GM19452 (cell line): ENCODE measurements at regions not wholly inside any gene's neighbourhood (a gene's known extent, or its start where the extent isn't known, plus 50 kb on each side); places are given as distances from the start of the nearest gene placed in this dataset.
"Not testable (repeated sequence)": the region's sequence is repeated elsewhere in the genome, so short reads cannot be mapped to it uniquely, and the experiment has no call there.

Experiments used
- ATAC-seq: cut with Tn5 transposase; IDR thresholded peaks from one replicate; pipeline ENCODE4 v1.9.1; 2021; ENCODE audit not compliant: unreplicated experiment

DNA sequence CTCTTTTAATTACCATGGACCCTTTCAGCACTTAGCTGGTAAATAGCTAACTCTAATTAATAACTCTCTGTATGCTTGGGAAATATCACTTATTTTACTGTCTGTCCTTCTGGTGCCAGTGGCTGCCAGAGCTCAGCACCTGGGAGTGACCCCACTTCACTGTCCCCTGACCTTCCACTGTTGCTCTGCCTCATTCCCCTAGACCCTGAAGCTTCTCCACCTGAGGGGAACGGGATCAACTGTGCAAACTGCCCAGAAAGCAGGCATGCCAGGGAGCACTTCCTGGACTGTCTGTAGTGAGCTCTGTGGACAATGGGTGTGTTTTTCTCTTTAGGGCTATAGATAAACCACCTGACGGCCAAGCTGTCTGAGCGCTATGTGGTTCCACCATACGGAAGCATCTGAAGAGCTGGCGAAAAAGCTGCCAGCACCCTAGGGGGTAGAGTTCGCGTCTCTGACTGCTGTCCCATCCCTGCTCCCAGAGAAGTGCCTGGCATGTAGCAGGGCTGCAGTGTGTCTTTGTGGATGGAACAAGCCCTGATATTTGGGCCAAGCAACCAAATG is 106.3 kb upstream of the FOXA2 start:
- ATAC-seq, result no peak

DNA sequence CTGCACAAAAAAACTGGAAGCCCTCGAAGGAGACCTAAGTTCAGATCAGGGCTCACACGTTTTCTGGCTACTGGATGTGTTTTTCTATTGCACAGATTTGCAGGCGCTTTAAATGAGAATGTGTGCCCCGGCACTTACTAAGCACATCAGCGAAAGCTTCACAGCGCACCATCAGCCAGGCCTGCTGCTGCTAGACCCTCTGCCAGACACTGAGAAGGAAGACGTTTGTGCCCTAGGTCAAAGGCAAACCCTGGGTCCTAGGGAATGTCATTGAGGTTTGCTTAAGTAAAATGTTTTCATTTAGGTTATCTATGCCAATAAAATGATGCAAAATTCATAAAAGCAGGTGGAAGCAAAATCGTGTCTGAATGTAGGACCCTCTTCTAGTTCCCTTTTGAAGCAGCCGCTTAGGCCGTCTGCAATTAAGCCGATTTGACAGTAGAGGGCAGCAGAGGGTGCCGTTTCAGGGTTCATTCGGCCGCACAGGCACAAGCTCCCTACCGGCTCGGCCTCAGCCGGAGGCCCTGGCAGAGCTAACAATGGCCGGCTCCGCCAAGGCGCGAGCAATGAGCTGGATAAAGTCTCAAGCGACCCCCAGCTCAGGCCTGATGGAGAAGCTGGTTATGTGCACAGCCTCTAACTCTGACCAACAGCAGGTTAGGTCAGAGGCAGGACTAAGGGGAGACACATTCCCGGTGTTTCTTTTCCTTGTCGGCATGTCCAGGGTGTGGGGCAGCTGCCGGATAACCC is 107.2 kb upstream of the FOXA2 start:
- ATAC-seq, result no peak

- ATAC-seq, result no peak
Observed at GRCh38 chr20:22692119-22692475, 107.7 kb upstream of the FOXA2 start.

DNA sequence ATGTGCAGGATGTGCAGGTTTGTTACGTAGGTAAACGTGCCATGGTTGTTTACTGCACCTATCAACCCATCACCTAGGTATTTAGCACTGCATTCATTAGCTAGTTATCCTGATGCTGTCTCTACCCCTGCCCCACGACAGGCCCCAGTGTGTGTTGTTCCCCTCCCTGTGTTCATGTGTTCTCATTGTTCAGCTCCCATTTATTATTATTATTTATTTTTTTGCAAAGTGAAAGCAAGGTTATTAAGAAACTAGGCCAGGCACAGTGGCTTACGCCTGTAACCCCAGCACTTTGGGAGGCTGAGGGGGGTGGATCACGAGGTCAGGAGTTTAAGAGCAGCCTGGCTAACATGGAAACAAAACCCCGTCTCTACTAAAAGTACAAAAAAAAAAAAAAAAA is 108.2 kb upstream of the FOXA2 start:
- not testable (repeated sequence) for ATAC-seq

- no peak for ATAC-seq
Observed at GRCh38 chr20:22696759-22697158, 112.4 kb upstream of the FOXA2 start.

- ATAC-seq, result no peak
Observed at GRCh38 chr20:22698259-22698842, 114.0 kb upstream of the FOXA2 start.

- no peak for ATAC-seq
Observed at GRCh38 chr20:22699396-22699795, 115.0 kb upstream of the FOXA2 start.

GRCh38 chr20:22700367-22700766 is 116.0 kb upstream of the FOXA2 start:
- ATAC-seq, result no peak

DNA sequence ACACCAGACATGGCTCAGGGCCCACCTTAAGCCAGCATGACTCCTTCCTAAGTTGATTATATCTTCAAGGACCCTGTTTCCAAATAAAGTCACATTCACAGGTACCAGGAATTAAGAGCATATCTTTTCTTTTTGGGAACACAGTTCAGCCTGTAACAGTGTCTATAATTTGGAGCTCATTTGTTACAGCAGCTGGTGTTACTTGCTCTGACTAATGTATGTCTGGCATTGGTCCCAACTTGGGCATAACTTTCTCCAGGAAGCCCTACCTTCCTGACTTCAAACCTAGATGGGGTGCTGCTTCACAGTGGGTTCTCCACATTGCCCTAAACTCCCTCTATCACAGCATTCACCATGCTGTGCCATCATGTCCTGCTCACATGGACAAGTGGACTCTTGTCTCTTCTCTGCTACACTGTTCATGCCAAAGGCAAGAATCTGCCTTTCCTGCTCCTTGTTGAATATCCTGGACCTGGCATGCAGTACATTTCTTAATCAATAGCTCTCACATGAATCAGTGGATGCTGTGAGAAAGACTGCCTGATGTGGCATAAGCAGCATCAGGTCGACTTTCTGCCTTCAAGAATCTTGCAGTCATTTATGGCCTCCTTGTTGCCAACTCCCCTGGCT is 117.4 kb upstream of the FOXA2 start:
- ATAC-seq, result no peak

- ATAC-seq, result no peak
Observed at GRCh38 chr20:22703843-22704242, 119.5 kb upstream of the FOXA2 start.

GRCh38 chr20:22711971-22712755 is 127.8 kb upstream of the FOXA2 start:
- ATAC-seq, result no peak

GRCh38 chr20:22716821-22717351 is 132.5 kb upstream of the FOXA2 start:
- ATAC-seq, result no peak

DNA sequence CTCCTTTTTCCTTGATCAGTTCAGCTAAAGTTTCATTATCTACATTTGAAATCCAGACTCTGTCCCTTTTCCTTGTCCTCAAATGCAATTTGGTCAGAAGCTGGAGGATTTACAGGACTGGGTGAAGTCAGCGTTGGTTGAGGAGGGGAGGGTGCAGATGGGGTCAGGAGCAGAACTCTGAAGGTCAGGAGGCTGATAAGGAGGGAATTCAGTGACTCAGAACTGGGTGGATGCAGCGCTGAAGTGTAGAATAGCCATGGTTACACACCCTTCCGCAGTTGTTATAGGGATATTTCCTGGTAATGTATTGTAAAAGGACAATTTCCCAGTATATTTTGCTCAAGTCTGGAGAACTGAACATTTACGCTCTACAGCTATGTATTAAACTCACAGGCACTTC is 133.1 kb upstream of the FOXA2 start:
- ATAC-seq, result no peak

- no peak for ATAC-seq
Observed at GRCh38 chr20:22719167-22719591, 134.8 kb upstream of the FOXA2 start.

DNA sequence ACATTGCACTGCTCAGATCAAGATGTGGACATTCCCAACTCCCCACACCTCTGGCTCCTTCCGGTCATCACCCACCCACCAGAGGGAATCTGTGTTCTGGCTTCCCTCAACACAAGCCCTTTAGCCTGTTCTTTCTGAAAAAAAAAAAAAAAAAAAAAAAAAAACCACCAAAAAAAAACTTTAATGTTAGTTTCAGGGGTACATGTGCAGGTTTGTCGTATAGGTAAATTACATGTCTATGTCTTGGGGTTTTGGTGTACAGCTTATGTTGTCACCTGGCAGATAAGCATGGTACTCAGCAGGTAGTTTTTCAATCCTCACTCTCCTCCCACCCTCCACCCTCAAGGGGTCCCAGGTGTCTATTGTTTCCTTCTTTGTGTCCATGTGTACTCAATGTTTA is 135.8 kb upstream of the FOXA2 start:
- ATAC-seq, result no peak

DNA sequence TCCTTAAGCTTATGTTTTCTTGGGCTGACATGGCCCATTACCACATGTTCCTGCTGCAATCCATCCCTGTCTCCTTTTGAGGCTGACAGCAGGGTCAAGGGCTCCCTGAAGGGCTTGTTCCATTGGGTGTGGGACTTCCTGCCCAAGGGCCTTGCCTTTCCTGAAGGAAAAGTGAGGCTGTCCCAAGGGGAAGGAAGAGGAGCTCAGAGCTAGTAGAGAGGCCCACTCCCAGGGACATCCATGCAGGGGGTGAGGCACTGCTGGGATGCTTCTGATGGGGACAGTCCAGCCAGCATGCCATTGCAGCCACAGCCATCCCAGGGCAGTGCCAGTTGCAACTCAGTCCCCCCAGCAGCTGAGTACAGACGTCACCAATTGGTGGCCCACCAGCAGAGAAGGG is 138.4 kb upstream of the FOXA2 start:
- no peak for ATAC-seq

DNA sequence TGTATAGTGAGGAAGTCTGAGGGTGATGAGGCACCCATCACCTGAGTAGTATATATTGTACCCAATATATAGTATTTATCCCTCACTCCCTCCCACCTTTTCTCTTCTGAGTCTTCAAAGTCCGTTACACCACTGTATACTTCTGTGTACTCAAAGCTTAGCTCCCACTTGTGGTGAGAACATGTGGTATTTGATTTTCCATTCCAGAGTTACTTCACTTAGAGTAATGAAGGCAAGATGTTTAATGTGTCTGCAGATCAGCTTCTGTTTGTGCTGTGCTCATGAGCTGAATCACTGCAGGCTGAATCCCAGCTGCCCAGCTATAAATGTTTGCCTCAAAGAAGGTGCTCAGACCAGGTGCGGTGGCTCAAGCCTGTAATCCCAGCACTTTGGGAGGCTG is 139.3 kb upstream of the FOXA2 start:
- ATAC-seq, result no peak

GRCh38 chr20:22728146-22728745 is 143.9 kb upstream of the FOXA2 start:
- ATAC-seq, result no peak

DNA sequence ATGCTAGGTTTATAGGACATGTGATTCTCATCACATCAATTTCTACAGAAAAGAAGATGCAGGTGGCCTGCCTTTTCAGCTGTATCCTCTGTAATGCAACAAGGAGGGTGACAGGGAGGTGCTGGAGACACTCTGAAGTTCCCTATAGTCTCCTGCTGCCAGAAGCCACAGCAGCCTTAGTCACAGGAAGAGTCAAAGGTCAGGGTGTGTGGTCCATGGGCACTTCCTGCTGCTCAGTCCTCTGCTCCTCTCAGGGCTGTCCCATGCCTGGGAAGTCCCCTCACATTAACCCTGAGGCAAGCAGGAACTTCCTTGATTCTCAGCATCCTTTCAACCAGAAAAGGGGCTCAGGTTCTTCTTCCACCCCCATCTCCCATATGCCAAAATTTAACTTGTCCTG is 144.8 kb upstream of the FOXA2 start:
- no peak for ATAC-seq

DNA sequence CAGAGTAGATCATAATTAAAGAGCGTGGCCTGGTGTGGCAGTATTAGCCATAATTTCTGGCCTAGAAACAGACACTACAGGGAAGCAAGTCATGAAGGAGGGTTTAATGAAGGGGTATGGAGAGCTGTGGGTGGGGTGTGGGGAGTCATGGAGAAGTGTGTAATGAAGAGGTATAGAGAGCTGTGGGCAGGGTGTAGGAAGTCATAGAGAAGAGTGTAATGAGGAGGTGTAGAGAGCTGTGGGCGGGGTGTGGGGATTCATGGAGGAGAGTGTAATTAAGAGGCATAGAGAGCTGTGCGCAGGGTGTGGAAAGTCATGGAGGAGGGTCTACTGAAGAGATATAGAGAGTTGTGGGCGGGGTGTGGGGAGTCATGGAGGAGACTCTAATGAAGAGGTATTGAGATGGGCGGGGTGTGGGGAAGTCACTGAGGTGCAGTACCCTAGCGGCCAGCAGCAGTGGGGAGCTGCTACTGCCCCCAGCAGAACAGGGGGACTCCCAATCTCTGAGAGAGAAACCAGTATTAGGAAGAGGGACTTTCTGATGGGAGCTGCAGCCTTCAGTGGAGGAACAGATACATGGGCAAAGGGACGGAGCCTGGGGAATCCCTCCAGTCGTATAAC is 145.4 kb upstream of the FOXA2 start:
- no peak for ATAC-seq
